H1 (cell line): ENCODE measurements at regions not wholly inside any gene's neighbourhood (a gene's known extent, or its start where the extent isn't known, plus 50 kb on each side); places are given as distances from the start of the nearest gene placed in this dataset.

Experiments used
- CTCF ChIA-PET: fragments of 300-600 bp; sonication (Branson Sonifier 250); formaldehyde crosslinking; loops from one replicate; lab custom pipeline; 2021; ENCODE audit not compliant: partially characterized antibody; lab: Charles Lee
- POLR2A ChIA-PET: fragments of 300-600 bp; sonication (Branson Sonifier 250); formaldehyde crosslinking; loops from one replicate; lab custom pipeline; 2021; ENCODE audit warnings: inconsistent platforms; ENCODE audit not compliant: partially characterized antibody; lab: Charles Lee
- DNase-seq, 2 experiments: peaks; one replicate each; pipeline versions ENCODE4 v3.0.0 to v3.0.0-alpha.2; 2010 to 2022; ENCODE audit warnings: low spot score in 2 of 2, low read depth in 1 of 2, mixed read lengths in 1 of 2
- FAIRE-seq: peaks from 2 replicates; lab custom pipeline; 2011; peaks lifted over from hg19 to GRCh38; lab: Jason Lieb, UNC
- H2AFZ ChIP-seq: 2 replicates; pipeline ENCODE4 v1.8.1; 2012; ENCODE audit warnings: low read length, inconsistent platforms
- H2AK5ac ChIP-seq: 2 replicates; pipeline ENCODE4 v1.6.1; 2013; ENCODE audit warnings: low read depth, low read length
- H2BK120ac ChIP-seq: replicated peaks from 2 replicates; pipeline ENCODE3; 2013; ENCODE audit warnings: low read depth, low read length, inconsistent platforms
- H2BK12ac ChIP-seq: 2 replicates; pipeline ENCODE4 v1.6.1; 2013; ENCODE audit warnings: low read depth, low read length
- H2BK15ac ChIP-seq: 2 replicates; pipeline ENCODE4 v1.6.1; 2013; ENCODE audit warnings: low read length
- H2BK20ac ChIP-seq: 2 replicates; pipeline ENCODE4 v1.6.1; 2013; ENCODE audit warnings: low read length
- H2BK5ac ChIP-seq: 2 replicates; pipeline ENCODE4 v1.6.1; 2013; ENCODE audit warnings: low read depth, low read length
- H3K14ac ChIP-seq: 2 replicates; pipeline ENCODE4 v1.6.1; 2013; ENCODE audit warnings: inconsistent platforms; ENCODE audit not compliant: insufficient read length
- H3K18ac ChIP-seq: 2 replicates; pipeline ENCODE4 v1.6.1; 2013; ENCODE audit warnings: low read length; ENCODE audit errors: extremely low read depth
- H3K23ac ChIP-seq: 2 replicates; pipeline ENCODE4 v1.6.1; 2013; ENCODE audit warnings: inconsistent platforms; ENCODE audit not compliant: insufficient read length
- H3K23me2 ChIP-seq: 2 replicates; pipeline ENCODE4 v1.6.1; 2013; ENCODE audit warnings: low read depth, low read length
- H3K27ac ChIP-seq: 2 replicates; pipeline ENCODE4 v1.6.1; 2011; ENCODE audit warnings: low read depth, low read length, inconsistent platforms
- H3K27me3 ChIP-seq, 4 experiments: replicated peaks in 1 of 4; 1 replicate in 1 of 4; 2 replicates in 3 of 4; pipeline versions ENCODE4 v1.6.1 to v1.8.1; 2011 to 2013; ENCODE audit warnings: low read length in 3 of 4, mild to moderate bottlenecking in 3 of 4, inconsistent platforms in 2 of 4, mixed read lengths in 2 of 4, moderate library complexity in 1 of 4; ENCODE audit not compliant: control insufficient read depth in 3 of 4, insufficient read depth in 3 of 4; ENCODE audit errors: extremely low read depth in 1 of 4
- H3K36me3 ChIP-seq, 4 experiments: 2 replicates each; pipeline versions ENCODE4 v1.6.1 to v1.8.1; 2011 to 2013; ENCODE audit warnings: mild to moderate bottlenecking in 4 of 4, low read length in 3 of 4, moderate library complexity in 2 of 4, control low read depth in 1 of 4, inconsistent platforms in 1 of 4; ENCODE audit not compliant: insufficient read depth in 4 of 4, control insufficient read depth in 2 of 4
- H3K4ac ChIP-seq: replicated peaks from 2 replicates; pipeline ENCODE3; 2013; ENCODE audit warnings: low read length, low read depth, mixed read lengths, inconsistent platforms; ENCODE audit not compliant: insufficient read length
- H3K4me1 ChIP-seq, 4 experiments: replicated peaks in 1 of 4; 1 replicate in 1 of 4; 2 replicates in 3 of 4; pipeline versions ENCODE4 v1.6.1 to v1.8.1; 2011 to 2013; ENCODE audit warnings: low read length in 3 of 4, inconsistent platforms in 2 of 4, mixed read lengths in 1 of 4; ENCODE audit not compliant: insufficient read depth in 4 of 4, control insufficient read depth in 3 of 4
- H3K4me2 ChIP-seq, 2 experiments: 2 replicates each; pipeline versions ENCODE4 v1.6.1 to v1.8.1; 2011 to 2013; ENCODE audit warnings: low read depth in 2 of 2, low read length in 2 of 2, control low read depth in 1 of 2, inconsistent platforms in 1 of 2, mild to moderate bottlenecking in 1 of 2; ENCODE audit not compliant: insufficient read depth in 1 of 2
- H3K4me3 ChIP-seq, 4 experiments: fragments of 200-600, 300-600 bp in 1 of 4; sonication (generic), shearing (Covaris generic), sonication (Bioruptor Twin) in 1 of 4; 2 replicates each; pipeline versions ENCODE4 v1.5.1 to v1.8.1; 2011 to 2016; ENCODE audit warnings: low read length in 4 of 4, low read depth in 3 of 4, control low read depth in 2 of 4, inconsistent platforms in 2 of 4, mild to moderate bottlenecking in 2 of 4, mixed read lengths in 1 of 4, moderate library complexity in 1 of 4; ENCODE audit not compliant: insufficient read depth in 2 of 4; ENCODE audit errors: extremely low read depth in 1 of 4
- H3K56ac ChIP-seq: replicated peaks from 2 replicates; pipeline ENCODE3; 2013; ENCODE audit warnings: low read depth, mild to moderate bottlenecking, mixed read lengths, low read length, inconsistent platforms; ENCODE audit not compliant: insufficient read length
- H3K79me1 ChIP-seq: 2 replicates; pipeline ENCODE4 v1.6.1; 2013; ENCODE audit warnings: low read depth, low read length, control low read depth
- H3K79me2 ChIP-seq, 2 experiments: 2 replicates each; pipeline versions ENCODE4 v1.6.1 to v1.8.1; 2012 to 2013; ENCODE audit warnings: low read length in 2 of 2, mild to moderate bottlenecking in 2 of 2, inconsistent platforms in 1 of 2; ENCODE audit not compliant: insufficient read depth in 2 of 2, control insufficient read depth in 1 of 2
- H3K9ac ChIP-seq, 4 experiments: replicated peaks in 1 of 4; 1 replicate in 1 of 4; 2 replicates in 3 of 4; pipeline versions ENCODE4 v1.6.1 to v1.8.1; 2011 to 2013; ENCODE audit warnings: low read depth in 3 of 4, low read length in 3 of 4, control low read depth in 2 of 4, mild to moderate bottlenecking in 2 of 4, moderate library complexity in 2 of 4, inconsistent platforms in 1 of 4; ENCODE audit errors: extremely low read depth in 1 of 4
- H3K9me3 ChIP-seq, 2 experiments: 2 replicates each; pipeline versions ENCODE4 v1.6.1 to v1.8.1; 2012 to 2013; ENCODE audit warnings: mild to moderate bottlenecking in 2 of 2, moderate library complexity in 2 of 2, control low read depth in 1 of 2, inconsistent platforms in 1 of 2, low read depth in 1 of 2, low read length in 1 of 2, mixed read lengths in 1 of 2; ENCODE audit not compliant: insufficient read depth in 2 of 2
- H4K20me1 ChIP-seq, 2 experiments: replicated peaks in 1 of 2; 2 replicates each; pipeline versions ENCODE3 to v1.8.1; 2011 to 2013; ENCODE audit warnings: inconsistent platforms in 2 of 2, low read length in 2 of 2, mild to moderate bottlenecking in 1 of 2; ENCODE audit not compliant: insufficient read depth in 2 of 2, control insufficient read depth in 1 of 2
- H4K5ac ChIP-seq: 2 replicates; pipeline ENCODE4 v1.6.1; 2013; ENCODE audit warnings: low read length, low read depth, mixed read lengths, inconsistent platforms; ENCODE audit not compliant: insufficient read length
- H4K8ac ChIP-seq: 2 replicates; pipeline ENCODE4 v1.8.0; 2013; ENCODE audit warnings: mild to moderate bottlenecking, moderate library complexity, low read length, inconsistent platforms; ENCODE audit not compliant: insufficient read depth; ENCODE audit errors: extremely low read depth
- H4K91ac ChIP-seq: replicated peaks from 2 replicates; pipeline ENCODE3; 2013; ENCODE audit warnings: low read length, mixed read lengths, inconsistent platforms; ENCODE audit not compliant: insufficient read length
- PHF8 ChIP-seq: fragments of 200-600 bp; sonication (generic); conservative IDR thresholded peaks from 2 replicates; pipeline ENCODE4 v1.7.1; 2012; ENCODE audit warnings: low read depth, mild to moderate bottlenecking, inconsistent platforms, low read length, moderate library complexity
- RBBP5 ChIP-seq: IDR thresholded peaks from 2 replicates; pipeline ENCODE4 v1.7.1; 2012; ENCODE audit warnings: low read depth, mild to moderate bottlenecking, inconsistent platforms, low read length, moderate library complexity, borderline replicate concordance
- WGBS, 2 experiments: shearing (Covaris generic) in 1 of 2; methylation state at CpG; one replicate each; pipeline versions ENCODE4 v1.1.6 to v1.1.7; 2013 to 2015; ENCODE audit warnings: low lambda C conversion rate in 2 of 2, mixed read lengths in 2 of 2, inconsistent platforms in 1 of 2, low coverage in 1 of 2, missing lambda C conversion rate in 1 of 2; ENCODE audit not compliant: insufficient replicate concordance in 2 of 2, insufficient coverage in 1 of 2, insufficient read length in 1 of 2; ENCODE audit errors: extremely low coverage in 1 of 2, missing lambda C conversion rate in 1 of 2; 5-methylcytosine and 5-hydroxymethylcytosine counted together

- H3K23ac ChIP-seq: no peak overlapping the region
- H2AFZ ChIP-seq: no peak overlapping the region; the same call in 1 of the 2 replicates
These were observed 764.0 kb downstream of the SUCLG1 start for GRCh38 chr2:83695037-83695436.

More at GRCh38 chr2:83695037-83695436, 764.0 kb downstream of the SUCLG1 start:
- no peak overlapping the region for H4K91ac ChIP-seq
- no peaks in the 10 kb centered on the region for H3K36me3 ChIP-seq
- H2BK20ac ChIP-seq: no peak overlapping the region
- no peaks in the 10 kb centered on the region for H3K79me2 ChIP-seq
- no peaks in the 10 kb centered on the region for H3K4me1 ChIP-seq
- H3K4me3 ChIP-seq: no peak overlapping the region
- TF ChIP-seq PHF8: no peak
- TF ChIP-seq RBBP5: no peak
- no peak overlapping the region for H3K27ac ChIP-seq
- no peak overlapping the region for H2BK12ac ChIP-seq
- H3K4ac ChIP-seq: no peak overlapping the region
- H3K18ac ChIP-seq: no peak overlapping the region
- no peaks in the 10 kb centered on the region for H4K20me1 ChIP-seq
- H2BK5ac ChIP-seq: no peak overlapping the region
- no peak overlapping the region for H3K14ac ChIP-seq
- no peak overlapping the region for H3K56ac ChIP-seq
- H3K9me3 ChIP-seq: no peaks in the 10 kb centered on the region
- ChIA-PET POLR2A (no interaction called here), CTCF (no interaction called here)
- no peak overlapping the region for H2AK5ac ChIP-seq
- no peaks in the 10 kb centered on the region for H3K79me1 ChIP-seq
- no peaks in the 10 kb centered on the region for H3K23me2 ChIP-seq
- no peak overlapping the region for H4K5ac ChIP-seq
- 91% methylated on average over 13 of the region's 13 CpGs; no CpG with 5 or more reads in 1 of the 2 experiments for WGBS, 2 experiments
- DNase-seq (no peak), FAIRE-seq (no peak)
- H3K9ac ChIP-seq: no peak overlapping the region
- no peak overlapping the region for H3K4me2 ChIP-seq
- H2BK120ac ChIP-seq: no peak overlapping the region
- H3K27me3 ChIP-seq: no peaks in the 10 kb centered on the region
- H2BK15ac ChIP-seq: no peak overlapping the region
- no peak overlapping the region for H4K8ac ChIP-seq
